ENCODE measurements at regions not wholly inside any gene's neighbourhood (a gene's known extent, or its start where the extent isn't known, plus 50 kb on each side); places are given as distances from the start of the nearest gene placed in this dataset.
"Not testable (repeated sequence)": the region's sequence is repeated elsewhere in the genome, so short reads cannot be mapped to it uniquely, and the experiment has no call there.

DNA sequence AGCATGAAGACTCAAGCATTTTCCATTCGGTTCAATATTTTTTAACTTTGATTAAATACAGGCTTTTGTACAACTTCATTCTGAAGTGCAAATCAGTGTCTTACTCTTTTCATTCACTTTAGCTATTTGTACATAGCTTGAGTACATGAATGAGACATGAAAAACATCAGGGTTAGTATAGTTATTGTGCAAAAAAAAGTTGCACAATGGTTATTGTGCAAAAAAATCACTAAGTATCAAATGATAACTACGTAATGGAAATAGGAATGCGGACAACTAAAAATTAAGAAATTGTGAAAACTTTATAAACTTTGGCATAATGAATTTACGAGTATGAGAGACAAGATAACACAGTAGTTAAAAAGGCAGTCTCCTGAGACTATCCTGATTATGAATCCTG is 442.9 kb downstream of the ARL4A start:
- Histone ChIP-seq H3K4me3 (ENCODE audit: low read depth, low read length) (no peak overlapping the region), H3K36me3 (ENCODE audit: control insufficient read depth, insufficient read depth, low read length) (no peaks in the 10 kb centered on the region), H3K9me3 (ENCODE audit: control insufficient read depth, insufficient read depth, low read length) (no peaks in the 10 kb centered on the region), H3K27me3 (ENCODE audit: control insufficient read depth, insufficient read depth, low read length) (no peaks in the 10 kb centered on the region), H3K4me1 (ENCODE audit: control insufficient read depth, insufficient read depth, low read length) (no peaks in the 10 kb centered on the region), H3K9ac (ENCODE audit: low read depth, low read length) (no peak overlapping the region)

GRCh38 chr7:13130906-13131305 is 443.5 kb downstream of the ARL4A start:
- H3K27me3 ChIP-seq (ENCODE audit: control insufficient read depth, insufficient read depth, low read length); H3K4me3 ChIP-seq (ENCODE audit: low read depth, low read length); H3K9me3 ChIP-seq (ENCODE audit: control insufficient read depth, insufficient read depth, low read length); H3K9ac ChIP-seq (ENCODE audit: low read depth, low read length); H3K36me3 ChIP-seq (ENCODE audit: control insufficient read depth, insufficient read depth, low read length); H3K4me1 ChIP-seq (ENCODE audit: control insufficient read depth, insufficient read depth, low read length): not testable (repeated sequence)

DNA sequence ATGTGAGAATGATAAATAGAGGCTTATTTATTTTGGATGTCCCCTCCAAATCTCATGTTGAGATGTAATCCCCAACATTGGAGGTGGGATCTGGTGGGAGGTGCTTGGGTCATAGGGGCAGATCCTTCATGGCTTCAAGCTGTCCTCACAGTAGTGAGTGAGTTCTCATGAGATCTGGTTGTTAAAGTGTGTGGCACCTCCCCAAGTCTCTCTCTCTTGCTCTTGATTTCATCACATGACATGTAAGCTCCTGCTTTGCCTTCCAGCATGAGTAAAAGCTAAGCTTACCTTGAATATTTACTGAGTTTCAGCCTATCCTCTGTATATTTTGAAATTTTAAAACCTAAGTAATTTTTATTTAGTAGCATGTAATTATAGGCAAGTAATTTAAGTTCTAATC is 444.9 kb downstream of the ARL4A start:
- no peaks in the 10 kb centered on the region for H3K27me3 ChIP-seq (ENCODE audit: control insufficient read depth, insufficient read depth, low read length)
- no peaks in the 10 kb centered on the region for H3K9me3 ChIP-seq (ENCODE audit: control insufficient read depth, insufficient read depth, low read length)
- H3K36me3 ChIP-seq (ENCODE audit: control insufficient read depth, insufficient read depth, low read length): no peaks in the 10 kb centered on the region
- no peak overlapping the region for H3K9ac ChIP-seq (ENCODE audit: low read depth, low read length)
- H3K4me1 ChIP-seq (ENCODE audit: control insufficient read depth, insufficient read depth, low read length): no peaks in the 10 kb centered on the region
- H3K4me3 ChIP-seq (ENCODE audit: low read depth, low read length): no peak overlapping the region

GRCh38 chr7:13136345-13136744 is 448.9 kb downstream of the ARL4A start:
- not testable (repeated sequence) for H3K36me3 ChIP-seq (ENCODE audit: control insufficient read depth, insufficient read depth, low read length); H3K27me3 ChIP-seq (ENCODE audit: control insufficient read depth, insufficient read depth, low read length); H3K9ac ChIP-seq (ENCODE audit: low read depth, low read length); H3K4me1 ChIP-seq (ENCODE audit: control insufficient read depth, insufficient read depth, low read length); H3K9me3 ChIP-seq (ENCODE audit: control insufficient read depth, insufficient read depth, low read length); H3K4me3 ChIP-seq (ENCODE audit: low read depth, low read length)

- Histone ChIP-seq H3K4me1 (ENCODE audit: control insufficient read depth, insufficient read depth, low read length) (no peaks in the 10 kb centered on the region), H3K9me3 (ENCODE audit: control insufficient read depth, insufficient read depth, low read length) (no peaks in the 10 kb centered on the region), H3K36me3 (ENCODE audit: control insufficient read depth, insufficient read depth, low read length) (no peaks in the 10 kb centered on the region), H3K4me3 (ENCODE audit: low read depth, low read length) (no peak overlapping the region), H3K27me3 (ENCODE audit: control insufficient read depth, insufficient read depth, low read length) (no peaks in the 10 kb centered on the region), H3K9ac (ENCODE audit: low read depth, low read length) (no peak overlapping the region)
Measured at GRCh38 chr7:13139436-13139835, 452.0 kb downstream of the ARL4A start.

DNA sequence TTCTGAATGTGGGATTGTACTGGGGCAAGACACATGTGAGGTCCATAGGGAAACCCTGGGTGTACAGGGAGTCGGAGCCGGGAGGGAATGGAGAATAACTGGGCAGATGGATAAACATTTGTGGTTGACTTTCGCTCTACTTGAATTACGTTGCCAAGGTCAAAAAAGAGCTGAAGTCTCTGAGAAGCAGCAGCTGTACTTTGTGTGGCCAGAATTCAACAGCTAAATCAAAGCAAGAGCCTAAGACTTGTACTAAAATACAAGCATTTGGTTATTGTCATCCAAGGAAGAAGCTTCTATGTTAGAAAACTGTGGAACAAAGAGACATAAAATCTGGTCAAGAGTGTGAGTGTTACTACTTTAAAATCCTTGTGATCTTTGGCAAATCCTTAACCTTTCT is 457.2 kb downstream of the ARL4A start:
- Histone ChIP-seq H3K4me3 (ENCODE audit: low read depth, low read length) (no peak overlapping the region), H3K4me1 (ENCODE audit: control insufficient read depth, insufficient read depth, low read length) (no peaks in the 10 kb centered on the region), H3K9me3 (ENCODE audit: control insufficient read depth, insufficient read depth, low read length) (no peaks in the 10 kb centered on the region), H3K36me3 (ENCODE audit: control insufficient read depth, insufficient read depth, low read length) (no peaks in the 10 kb centered on the region), H3K27me3 (ENCODE audit: control insufficient read depth, insufficient read depth, low read length) (no peaks in the 10 kb centered on the region), H3K9ac (ENCODE audit: low read depth, low read length) (no peak overlapping the region)

DNA sequence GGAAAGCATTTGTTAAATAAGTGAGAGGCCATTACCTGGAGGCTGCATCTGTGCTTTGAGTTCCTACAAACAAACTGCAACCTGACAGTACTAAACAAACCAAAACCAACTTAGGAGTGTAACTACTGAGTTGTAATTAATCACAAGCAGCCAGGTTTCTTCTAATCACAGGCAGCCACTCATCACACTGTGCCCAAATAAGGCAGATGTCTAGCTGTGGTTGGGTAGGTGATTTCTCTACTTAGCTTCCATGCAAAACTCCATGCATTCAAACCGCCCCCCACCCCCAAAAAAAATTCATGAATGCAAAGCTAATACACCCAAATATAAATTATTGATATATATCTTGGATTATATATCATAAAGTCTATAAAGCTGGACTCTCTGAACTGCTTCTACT is 461.1 kb downstream of the ARL4A start:
- Histone ChIP-seq H3K4me1 (ENCODE audit: control insufficient read depth, insufficient read depth, low read length) (no peaks in the 10 kb centered on the region), H3K36me3 (ENCODE audit: control insufficient read depth, insufficient read depth, low read length) (no peaks in the 10 kb centered on the region), H3K27me3 (ENCODE audit: control insufficient read depth, insufficient read depth, low read length) (no peaks in the 10 kb centered on the region), H3K9me3 (ENCODE audit: control insufficient read depth, insufficient read depth, low read length) (no peaks in the 10 kb centered on the region), H3K9ac (ENCODE audit: low read depth, low read length) (no peak overlapping the region), H3K4me3 (ENCODE audit: low read depth, low read length) (no peak overlapping the region)

- Histone ChIP-seq H3K4me1 (ENCODE audit: control insufficient read depth, insufficient read depth, low read length) (no peaks in the 10 kb centered on the region), H3K27me3 (ENCODE audit: control insufficient read depth, insufficient read depth, low read length) (no peaks in the 10 kb centered on the region), H3K9ac (ENCODE audit: low read depth, low read length) (no peak overlapping the region), H3K36me3 (ENCODE audit: control insufficient read depth, insufficient read depth, low read length) (no peaks in the 10 kb centered on the region), H3K9me3 (ENCODE audit: control insufficient read depth, insufficient read depth, low read length) (no peaks in the 10 kb centered on the region), H3K4me3 (ENCODE audit: low read depth, low read length) (no peak overlapping the region)
Measured at GRCh38 chr7:13151978-13152377, 464.5 kb downstream of the ARL4A start.

DNA sequence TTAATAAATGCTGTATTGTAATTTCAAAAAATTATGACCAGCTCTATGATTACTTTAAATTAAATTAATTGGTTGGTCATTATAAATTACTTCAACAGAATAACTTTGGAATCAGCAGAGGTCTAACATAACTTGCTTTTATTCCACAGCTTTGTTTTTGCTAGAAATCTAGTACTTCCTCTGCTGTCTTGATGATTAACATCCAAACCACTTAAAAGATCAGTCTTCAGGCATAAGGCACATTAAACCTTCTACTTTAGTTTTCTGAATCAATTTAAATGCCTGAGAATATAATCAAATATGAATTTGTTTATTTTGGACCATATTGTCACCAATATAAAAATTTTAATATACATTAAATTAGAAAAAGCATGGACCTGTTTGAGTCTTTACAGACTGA is 465.3 kb downstream of the ARL4A start:
- no peaks in the 10 kb centered on the region for H3K36me3 ChIP-seq (ENCODE audit: control insufficient read depth, insufficient read depth, low read length)
- H3K4me3 ChIP-seq (ENCODE audit: low read depth, low read length): no peak overlapping the region
- no peaks in the 10 kb centered on the region for H3K4me1 ChIP-seq (ENCODE audit: control insufficient read depth, insufficient read depth, low read length)
- H3K9ac ChIP-seq (ENCODE audit: low read depth, low read length): no peak overlapping the region
- no peaks in the 10 kb centered on the region for H3K9me3 ChIP-seq (ENCODE audit: control insufficient read depth, insufficient read depth, low read length)
- H3K27me3 ChIP-seq (ENCODE audit: control insufficient read depth, insufficient read depth, low read length): no peaks in the 10 kb centered on the region

GRCh38 chr7:13153266-13153665 is 465.8 kb downstream of the ARL4A start:
- Histone ChIP-seq H3K4me3 (ENCODE audit: low read depth, low read length) (no peak overlapping the region), H3K27me3 (ENCODE audit: control insufficient read depth, insufficient read depth, low read length) (no peaks in the 10 kb centered on the region), H3K36me3 (ENCODE audit: control insufficient read depth, insufficient read depth, low read length) (no peaks in the 10 kb centered on the region), H3K9ac (ENCODE audit: low read depth, low read length) (no peak overlapping the region), H3K9me3 (ENCODE audit: control insufficient read depth, insufficient read depth, low read length) (no peaks in the 10 kb centered on the region), H3K4me1 (ENCODE audit: control insufficient read depth, insufficient read depth, low read length) (no peaks in the 10 kb centered on the region)

DNA sequence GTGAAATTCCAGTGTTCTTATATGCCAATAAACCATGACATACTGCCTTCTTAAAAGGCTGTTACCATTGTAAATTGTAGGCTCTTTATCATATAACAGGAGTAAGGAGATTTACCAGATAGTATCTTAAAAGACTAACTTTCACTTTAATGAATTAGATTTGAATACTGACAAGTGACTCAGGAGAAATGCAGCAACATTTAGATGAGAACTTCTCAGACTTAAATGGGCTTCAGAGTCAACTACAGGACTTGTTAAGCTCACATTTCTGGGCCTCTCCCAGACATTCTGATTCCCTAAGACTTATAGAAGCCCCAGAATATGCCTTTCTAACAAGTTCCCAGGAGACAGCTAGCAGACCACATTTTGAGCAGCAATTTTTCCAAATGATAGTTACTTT is 466.3 kb downstream of the ARL4A start:
- Histone ChIP-seq H3K4me3 (ENCODE audit: low read depth, low read length) (no peak overlapping the region), H3K27me3 (ENCODE audit: control insufficient read depth, insufficient read depth, low read length) (no peaks in the 10 kb centered on the region), H3K4me1 (ENCODE audit: control insufficient read depth, insufficient read depth, low read length) (no peaks in the 10 kb centered on the region), H3K36me3 (ENCODE audit: control insufficient read depth, insufficient read depth, low read length) (no peaks in the 10 kb centered on the region), H3K9me3 (ENCODE audit: control insufficient read depth, insufficient read depth, low read length) (no peaks in the 10 kb centered on the region), H3K9ac (ENCODE audit: low read depth, low read length) (no peak overlapping the region)

- Histone ChIP-seq H3K4me1 (ENCODE audit: control insufficient read depth, insufficient read depth, low read length) (no peaks in the 10 kb centered on the region), H3K9me3 (ENCODE audit: control insufficient read depth, insufficient read depth, low read length) (no peaks in the 10 kb centered on the region), H3K36me3 (ENCODE audit: control insufficient read depth, insufficient read depth, low read length) (no peaks in the 10 kb centered on the region), H3K27me3 (ENCODE audit: control insufficient read depth, insufficient read depth, low read length) (no peaks in the 10 kb centered on the region), H3K4me3 (ENCODE audit: low read depth, low read length) (no peak overlapping the region), H3K9ac (ENCODE audit: low read depth, low read length) (no peak overlapping the region)
Measured at GRCh38 chr7:13155188-13155587, 467.8 kb downstream of the ARL4A start.

DNA sequence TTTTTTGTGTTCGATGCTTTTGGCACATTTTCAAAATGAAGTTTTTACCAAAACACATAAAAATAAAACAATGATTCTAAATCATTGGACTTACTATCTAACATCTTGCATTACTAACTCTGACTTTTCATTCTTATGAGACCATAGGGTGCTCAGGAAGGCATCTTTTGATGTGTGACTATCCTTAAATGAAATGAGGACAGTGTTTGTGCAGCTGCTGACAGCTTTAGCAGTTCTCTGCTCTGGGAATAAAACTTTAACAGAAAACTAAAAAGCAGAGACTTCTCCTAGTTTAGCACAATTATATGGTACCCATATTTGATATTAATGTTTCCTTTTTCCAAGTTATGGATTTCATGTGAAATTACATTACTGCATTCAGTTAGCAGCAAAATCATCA is 471.6 kb downstream of the ARL4A start:
- Histone ChIP-seq H3K9me3 (ENCODE audit: control insufficient read depth, insufficient read depth, low read length) (no peaks in the 10 kb centered on the region), H3K9ac (ENCODE audit: low read depth, low read length) (no peak overlapping the region), H3K4me3 (ENCODE audit: low read depth, low read length) (no peak overlapping the region), H3K27me3 (ENCODE audit: control insufficient read depth, insufficient read depth, low read length) (no peaks in the 10 kb centered on the region), H3K4me1 (ENCODE audit: control insufficient read depth, insufficient read depth, low read length) (no peaks in the 10 kb centered on the region), H3K36me3 (ENCODE audit: control insufficient read depth, insufficient read depth, low read length) (no peaks in the 10 kb centered on the region)

All from iPS-15b (cell line).